GM12872 (cell line): ENCODE measurements at regions not wholly inside any gene's neighbourhood (a gene's known extent, or its start where the extent isn't known, plus 50 kb on each side); places are given as distances from the start of the nearest gene placed in this dataset.

Experiments used
- TF ChIP-seq, protein P1 (sequence below): IDR thresholded peaks from 3 replicates; pipeline ENCODE4 v1.5.1; 2011; ENCODE audit warnings: low read depth, mild to moderate bottlenecking, low read length, moderate library complexity; ENCODE audit not compliant: insufficient read depth

DNA sequence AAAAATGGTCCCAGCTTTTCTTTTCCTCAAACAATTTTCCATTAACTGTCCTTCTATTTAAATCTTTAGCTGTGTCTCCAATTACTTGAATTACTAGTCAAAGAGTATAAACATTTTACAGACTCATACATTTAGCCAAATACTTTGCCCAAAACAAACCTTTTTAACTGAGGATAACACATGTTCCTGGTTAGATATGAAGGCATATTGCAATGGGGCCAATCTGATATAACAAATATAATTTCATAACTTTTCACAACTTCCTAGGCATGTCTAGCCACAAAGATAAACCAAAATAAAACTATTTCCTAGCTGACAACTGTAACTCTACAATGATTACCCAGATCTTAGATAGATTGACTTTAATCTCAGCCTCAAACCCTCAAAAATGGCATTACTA is 247.5 kb upstream of the ZNF521 start:
- TF ChIP-seq, protein P1, sequence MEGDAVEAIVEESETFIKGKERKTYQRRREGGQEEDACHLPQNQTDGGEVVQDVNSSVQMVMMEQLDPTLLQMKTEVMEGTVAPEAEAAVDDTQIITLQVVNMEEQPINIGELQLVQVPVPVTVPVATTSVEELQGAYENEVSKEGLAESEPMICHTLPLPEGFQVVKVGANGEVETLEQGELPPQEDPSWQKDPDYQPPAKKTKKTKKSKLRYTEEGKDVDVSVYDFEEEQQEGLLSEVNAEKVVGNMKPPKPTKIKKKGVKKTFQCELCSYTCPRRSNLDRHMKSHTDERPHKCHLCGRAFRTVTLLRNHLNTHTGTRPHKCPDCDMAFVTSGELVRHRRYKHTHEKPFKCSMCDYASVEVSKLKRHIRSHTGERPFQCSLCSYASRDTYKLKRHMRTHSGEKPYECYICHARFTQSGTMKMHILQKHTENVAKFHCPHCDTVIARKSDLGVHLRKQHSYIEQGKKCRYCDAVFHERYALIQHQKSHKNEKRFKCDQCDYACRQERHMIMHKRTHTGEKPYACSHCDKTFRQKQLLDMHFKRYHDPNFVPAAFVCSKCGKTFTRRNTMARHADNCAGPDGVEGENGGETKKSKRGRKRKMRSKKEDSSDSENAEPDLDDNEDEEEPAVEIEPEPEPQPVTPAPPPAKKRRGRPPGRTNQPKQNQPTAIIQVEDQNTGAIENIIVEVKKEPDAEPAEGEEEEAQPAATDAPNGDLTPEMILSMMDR: no peak

DNA sequence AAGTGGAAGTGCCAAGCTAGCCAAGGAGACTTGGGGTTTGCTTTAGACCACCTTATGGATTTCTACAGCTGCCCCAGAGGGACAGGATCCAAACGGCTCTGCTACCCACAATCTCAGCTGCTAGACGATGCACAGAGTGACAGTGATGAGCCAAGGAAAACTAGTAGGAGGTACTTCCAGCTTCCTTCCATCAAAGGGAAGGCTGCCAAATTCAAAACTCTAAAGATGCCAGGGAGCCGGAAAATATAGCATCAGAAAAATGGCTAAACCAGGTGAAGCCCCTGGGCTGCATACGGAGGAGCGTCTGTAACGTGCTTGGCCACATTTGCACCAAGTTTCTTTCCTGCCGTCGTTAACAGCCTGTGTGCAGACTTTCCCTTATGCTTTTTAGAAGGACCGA is 245.5 kb upstream of the ZNF521 start:
- TF ChIP-seq, protein P1: no peak

DNA sequence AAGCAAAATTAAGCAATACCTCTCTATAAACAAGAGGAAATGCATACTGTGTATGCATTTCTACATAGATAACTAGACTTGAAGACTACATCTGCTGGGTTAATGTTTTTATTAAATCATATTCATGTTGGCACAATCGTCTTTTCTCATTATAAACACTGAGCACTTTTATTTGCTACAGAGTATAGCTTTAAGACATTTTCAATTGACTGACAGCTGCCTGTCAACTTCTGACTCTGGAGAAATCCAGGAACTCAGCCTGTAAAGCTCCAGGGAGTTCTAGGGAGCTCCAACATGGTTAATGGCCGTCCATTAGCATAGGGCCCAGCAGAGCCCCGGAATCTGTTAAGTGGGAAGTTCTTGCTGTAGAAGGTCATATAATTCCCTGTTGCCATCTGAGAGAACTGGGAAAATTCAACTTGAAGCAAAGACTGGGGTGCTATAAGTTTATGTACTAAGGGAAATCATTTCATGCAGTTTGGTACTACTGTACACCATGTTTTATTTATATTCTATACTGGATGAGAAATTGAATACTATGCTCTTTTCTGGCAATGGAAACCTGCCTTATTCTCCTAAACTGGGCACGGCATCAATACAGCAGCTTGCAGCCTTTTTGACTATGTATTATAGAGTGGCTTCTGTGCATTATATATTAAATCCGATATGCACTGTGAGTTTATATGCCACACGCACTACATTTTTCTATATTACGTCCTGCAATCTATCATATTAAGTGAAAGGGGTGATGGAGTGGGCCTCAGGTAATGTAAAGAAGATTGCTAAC is 243.5 kb upstream of the ZNF521 start:
- TF ChIP-seq, protein P1: no peak

DNA sequence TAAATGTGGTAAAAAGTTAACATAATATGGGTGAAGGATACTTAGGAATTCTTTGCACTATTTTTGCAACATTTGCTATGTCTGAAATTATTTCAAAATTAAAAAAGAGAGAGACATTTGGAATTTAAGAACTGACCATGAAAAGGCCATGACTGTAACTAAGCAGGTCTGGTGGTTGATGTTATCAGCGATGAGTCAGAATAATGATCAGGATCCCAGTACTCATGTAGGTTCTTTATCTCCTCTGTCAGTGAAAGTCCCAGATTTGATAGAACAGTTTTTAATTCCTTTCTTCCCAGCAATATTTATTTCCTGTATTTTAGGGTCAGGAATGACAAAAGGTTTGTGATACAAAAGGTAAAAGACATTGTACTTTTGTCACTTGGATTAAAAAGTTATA is 242.4 kb upstream of the ZNF521 start:
- TF ChIP-seq, protein P1: no peak

DNA sequence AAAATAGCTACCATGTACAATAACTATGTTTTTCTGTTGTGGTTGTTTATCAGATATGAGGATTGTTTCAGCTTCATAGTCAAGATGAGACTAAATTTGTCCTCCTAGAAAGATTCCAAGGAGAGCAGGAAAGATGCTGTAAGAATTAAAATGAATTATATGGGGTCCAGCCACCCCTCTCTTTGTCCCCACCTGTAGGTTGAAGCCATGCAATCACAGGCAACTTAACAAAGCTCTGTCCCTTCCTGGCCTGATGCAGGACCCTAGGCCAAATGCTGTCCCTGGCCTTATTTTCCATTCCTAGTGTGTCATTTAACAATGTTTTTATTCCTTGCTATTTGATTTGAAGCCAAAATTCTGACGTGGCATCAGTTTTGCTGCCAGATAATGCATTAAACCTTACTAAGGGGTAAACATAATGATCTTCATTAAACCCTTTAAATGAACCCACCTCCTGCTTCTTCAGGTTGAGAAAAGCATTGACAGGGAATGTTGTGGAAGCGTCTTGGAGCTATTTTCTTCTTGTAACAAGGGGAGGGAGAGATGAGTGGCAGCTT is 240.9 kb upstream of the ZNF521 start:
- TF ChIP-seq, protein P1: no peak

DNA sequence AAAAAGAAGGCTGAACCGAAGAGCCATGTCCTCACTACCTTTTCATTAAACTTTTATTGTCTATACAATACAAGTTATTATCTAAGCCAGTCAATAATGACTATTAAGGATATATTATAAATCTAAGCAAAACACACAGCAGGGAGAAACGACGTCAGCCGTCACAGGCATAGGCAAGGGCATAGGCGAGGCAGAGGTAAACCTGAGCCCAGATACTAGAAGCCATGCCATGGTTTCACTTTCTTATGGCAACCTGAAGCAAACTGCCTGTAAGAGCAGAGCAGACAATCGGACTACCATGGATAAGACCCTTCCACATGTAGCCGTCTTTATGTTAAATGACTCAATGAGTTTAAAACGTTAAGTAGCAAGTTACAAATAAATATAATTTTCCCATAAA is 238.5 kb upstream of the ZNF521 start:
- TF ChIP-seq, protein P1: no peak

DNA sequence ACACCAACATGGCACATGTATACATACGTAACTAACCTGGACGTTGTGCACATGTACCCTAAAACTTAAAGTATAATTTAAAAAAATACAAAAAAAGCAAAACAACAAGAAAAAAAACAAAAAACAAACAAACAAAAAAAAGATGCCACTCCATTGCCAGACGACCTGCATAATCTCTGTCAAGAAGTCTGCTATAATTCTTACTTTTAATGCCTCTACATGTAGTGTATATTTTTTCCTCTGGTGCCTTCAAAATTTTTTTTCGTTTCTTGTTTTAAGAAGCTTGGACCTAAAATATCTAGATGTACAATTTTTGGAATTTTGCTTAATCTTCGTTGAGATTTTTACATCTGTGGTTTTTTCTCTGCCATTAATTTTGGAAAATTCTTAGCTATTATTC is 235.6 kb upstream of the ZNF521 start:
- TF ChIP-seq, protein P1: no peak
